Bronchial epithelial cell (primary cell): ENCODE measurements at regions not wholly inside any gene's neighbourhood (a gene's known extent, or its start where the extent isn't known, plus 50 kb on each side); places are given as distances from the start of the nearest gene placed in this dataset.

Experiments used
- DNase-seq: peaks from one replicate; pipeline ENCODE4 v3.0.0-alpha.2; 2010; ENCODE audit warnings: low read depth
- FAIRE-seq: peaks from 2 replicates; lab custom pipeline; 2011; peaks lifted over from hg19 to GRCh38; lab: Jason Lieb, UNC
- H3K27me3 ChIP-seq: 2 replicates; pipeline ENCODE4 v1.5.1; 2011; ENCODE audit warnings: low read length; ENCODE audit not compliant: control insufficient read depth, insufficient read depth
- H3K36me3 ChIP-seq: 2 replicates; pipeline ENCODE4 v1.5.1; 2011; ENCODE audit warnings: low read length; ENCODE audit not compliant: control insufficient read depth, insufficient read depth
- H3K4me3 ChIP-seq: 2 replicates; pipeline ENCODE4 v1.5.1; 2011; ENCODE audit warnings: mild to moderate bottlenecking, low read depth, low read length, control low read depth
- TF ChIP-seq, protein P1 (sequence below): IDR thresholded peaks from 2 replicates; pipeline ENCODE4 v1.5.1; 2011; ENCODE audit warnings: mild to moderate bottlenecking, moderate library complexity, low read length, control low read depth, inconsistent platforms; ENCODE audit not compliant: insufficient read depth, severe bottlenecking

DNA sequence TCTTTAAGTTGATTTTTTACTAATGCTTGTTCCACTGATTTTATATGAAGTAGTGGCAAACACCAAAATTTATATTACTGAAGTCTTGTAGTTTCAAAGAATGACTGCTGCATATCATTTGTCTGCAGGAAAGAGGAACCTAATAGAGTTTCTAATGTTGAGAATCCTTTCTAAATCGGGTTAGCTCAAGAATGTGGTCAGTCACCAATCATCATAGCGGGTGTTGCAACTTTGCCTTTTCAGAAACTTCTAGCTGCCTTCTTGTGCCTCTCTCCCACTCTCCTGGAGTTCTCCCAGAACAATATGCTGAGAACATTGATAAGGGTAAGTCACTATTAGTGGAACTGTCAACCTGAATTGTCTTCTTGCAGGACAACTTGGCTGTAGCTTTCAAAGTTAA lies 524.8 kb upstream of the SORCS1 start:
- FAIRE-seq (no peak), DNase-seq (no peak)
- Histone ChIP-seq H3K27me3 (no peaks in the 10 kb centered on the region), H3K36me3 (no peaks in the 10 kb centered on the region), H3K4me3 (no peak overlapping the region)
- TF ChIP-seq, protein P1, sequence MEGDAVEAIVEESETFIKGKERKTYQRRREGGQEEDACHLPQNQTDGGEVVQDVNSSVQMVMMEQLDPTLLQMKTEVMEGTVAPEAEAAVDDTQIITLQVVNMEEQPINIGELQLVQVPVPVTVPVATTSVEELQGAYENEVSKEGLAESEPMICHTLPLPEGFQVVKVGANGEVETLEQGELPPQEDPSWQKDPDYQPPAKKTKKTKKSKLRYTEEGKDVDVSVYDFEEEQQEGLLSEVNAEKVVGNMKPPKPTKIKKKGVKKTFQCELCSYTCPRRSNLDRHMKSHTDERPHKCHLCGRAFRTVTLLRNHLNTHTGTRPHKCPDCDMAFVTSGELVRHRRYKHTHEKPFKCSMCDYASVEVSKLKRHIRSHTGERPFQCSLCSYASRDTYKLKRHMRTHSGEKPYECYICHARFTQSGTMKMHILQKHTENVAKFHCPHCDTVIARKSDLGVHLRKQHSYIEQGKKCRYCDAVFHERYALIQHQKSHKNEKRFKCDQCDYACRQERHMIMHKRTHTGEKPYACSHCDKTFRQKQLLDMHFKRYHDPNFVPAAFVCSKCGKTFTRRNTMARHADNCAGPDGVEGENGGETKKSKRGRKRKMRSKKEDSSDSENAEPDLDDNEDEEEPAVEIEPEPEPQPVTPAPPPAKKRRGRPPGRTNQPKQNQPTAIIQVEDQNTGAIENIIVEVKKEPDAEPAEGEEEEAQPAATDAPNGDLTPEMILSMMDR: no peak

DNA sequence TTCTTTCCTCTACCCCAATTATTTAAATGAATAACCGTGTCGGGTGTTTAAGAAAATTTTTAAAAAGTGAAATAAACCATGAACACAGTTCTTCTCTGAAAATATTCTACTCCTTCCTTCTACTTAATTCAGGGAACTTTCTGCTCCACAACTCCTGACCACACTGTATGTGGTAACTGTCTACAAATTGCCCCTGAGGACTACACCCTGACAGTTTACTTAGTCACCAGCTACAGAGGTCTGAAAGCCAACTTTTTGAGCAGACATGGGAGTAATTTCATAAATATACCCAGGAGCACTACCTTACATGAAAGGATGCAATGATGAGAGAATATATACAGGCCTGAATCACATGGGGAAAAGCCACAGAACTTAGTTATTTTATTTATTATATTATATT lies 523.2 kb upstream of the SORCS1 start:
- TF ChIP-seq, protein P1: no peak
- H3K36me3 ChIP-seq: no peaks in the 10 kb centered on the region
- FAIRE-seq: no peak
- no peaks in the 10 kb centered on the region for H3K27me3 ChIP-seq
- H3K4me3 ChIP-seq: no peak overlapping the region
- peak; percentile 43 for DNase-seq

DNA sequence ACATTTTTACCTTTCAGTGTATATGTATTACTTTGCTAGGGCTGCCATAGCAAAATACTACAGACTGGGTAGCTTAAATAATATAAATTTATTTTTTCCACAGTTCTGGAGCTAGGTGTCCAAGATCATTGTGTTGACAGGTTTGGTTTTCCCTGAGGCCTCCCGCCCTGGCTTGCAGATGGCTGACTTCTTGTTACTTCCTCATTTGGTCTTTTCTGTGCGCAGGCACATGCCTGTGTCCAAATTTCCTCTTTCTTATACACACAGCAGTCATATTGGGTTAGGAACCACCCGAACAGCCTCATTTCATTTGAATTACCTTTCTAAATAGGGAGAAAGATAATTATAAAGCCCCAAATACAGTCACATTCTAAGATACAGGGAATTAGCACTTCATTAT lies 521.6 kb upstream of the SORCS1 start:
- FAIRE-seq (no peak), DNase-seq (no peak)
- TF ChIP-seq, protein P1: no peak
- Histone ChIP-seq H3K27me3 (no peaks in the 10 kb centered on the region), H3K36me3 (no peaks in the 10 kb centered on the region), H3K4me3 (no peak overlapping the region)

DNA sequence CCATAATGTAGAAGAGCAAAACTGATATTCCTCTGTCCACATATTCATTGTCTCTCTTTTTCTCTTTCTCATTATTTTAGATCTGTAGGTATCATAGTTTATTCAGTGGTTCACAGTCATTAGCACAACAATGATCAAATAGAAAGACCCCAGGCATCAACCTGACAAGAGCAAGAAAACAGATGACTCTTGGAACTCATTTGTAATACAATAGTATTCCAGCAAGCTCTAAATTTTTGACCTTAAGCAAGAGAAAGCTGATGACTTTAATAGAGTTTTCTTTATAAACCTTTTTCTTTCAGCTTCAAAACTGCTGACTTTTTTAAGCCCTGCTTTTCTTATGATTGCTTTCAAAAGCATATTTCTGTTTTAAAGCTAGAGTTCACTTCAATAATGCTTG lies 507.5 kb upstream of the SORCS1 start:
- H3K27me3 ChIP-seq: no peaks in the 10 kb centered on the region

DNA sequence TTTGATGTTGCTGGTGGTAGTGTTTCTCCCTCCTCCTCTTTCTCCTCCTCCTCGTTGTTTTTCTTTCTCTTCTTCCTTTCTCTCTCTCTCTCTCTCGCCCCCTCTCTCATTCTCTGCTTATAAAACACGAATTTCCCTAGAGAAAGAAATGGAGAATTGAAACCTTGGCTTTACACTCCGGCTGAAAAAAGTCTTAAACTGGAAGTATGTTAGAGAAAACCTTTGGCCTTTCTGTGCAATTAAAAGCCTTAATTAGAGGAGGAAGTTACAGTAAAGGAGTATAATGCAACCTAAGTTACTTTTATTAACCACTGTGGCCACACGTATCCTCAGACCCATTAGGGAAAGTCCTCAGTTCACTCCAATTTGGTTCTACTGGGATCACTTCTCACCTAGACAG lies 501.7 kb upstream of the SORCS1 start:
- Histone ChIP-seq H3K36me3 (no peaks in the 10 kb centered on the region), H3K4me3 (no peak overlapping the region), H3K27me3 (no peaks in the 10 kb centered on the region)
- FAIRE-seq (no peak), DNase-seq (no peak)
- TF ChIP-seq, protein P1: no peak

More for the DNA sequence above, 507.5 kb upstream of the SORCS1 start:
- Histone ChIP-seq H3K4me3 (no peak overlapping the region), H3K36me3 (no peaks in the 10 kb centered on the region)
- DNase-seq (no peak), FAIRE-seq (no peak)
- TF ChIP-seq, protein P1: no peak

DNA sequence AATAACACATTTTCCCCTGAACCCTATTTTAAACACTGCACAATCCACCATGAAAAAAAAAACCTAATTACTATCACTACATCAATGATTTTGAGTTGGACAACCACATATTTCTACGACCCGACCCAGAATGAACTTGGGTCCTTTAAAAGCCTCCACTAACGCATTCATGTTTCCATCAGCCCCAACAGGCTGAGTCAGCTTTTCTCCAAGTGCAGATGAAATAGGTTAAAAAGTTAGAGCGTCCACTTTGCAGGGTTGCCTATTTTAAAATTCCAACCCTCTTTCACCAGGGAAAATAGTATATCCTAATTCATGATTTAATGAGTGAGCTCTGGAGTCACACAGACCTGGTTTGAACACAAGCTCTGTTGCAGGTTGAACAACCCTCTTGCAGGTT lies 501.0 kb upstream of the SORCS1 start:
- TF ChIP-seq, protein P1: no peak
- FAIRE-seq: no peak
- Histone ChIP-seq H3K36me3 (no peaks in the 10 kb centered on the region), H3K27me3 (no peaks in the 10 kb centered on the region), H3K4me3 (no peak overlapping the region)
- no peak for DNase-seq
